Esophagus muscularis mucosa (tissue), 4 donors: ENCODE measurements at regions not wholly inside any gene's neighbourhood (a gene's known extent, or its start where the extent isn't known, plus 50 kb on each side); places are given as distances from the start of the nearest gene placed in this dataset.

Source experiments
- DNase-seq: peaks from one replicate; pipeline ENCODE4 v3.0.0-alpha.2; 2017; ENCODE audit errors: extremely low spot score
- H3K27ac ChIP-seq, 4 donors: fragments of 200-600 bp; sonication (generic); replicated peaks in 1 of 4; 1 replicate in 3 of 4; 2 replicates in 1 of 4; pipeline ENCODE4 v1.5.1; 2016 to 2019; ENCODE audit warnings: mild to moderate bottlenecking in 1 of 4
- H3K27me3 ChIP-seq, 4 donors: fragments of 200-600 bp; sonication (generic); one replicate each; pipeline versions ENCODE4 v1.5.1 to v1.6.0; 2016 to 2019
- H3K36me3 ChIP-seq, 4 donors: fragments of 200-600 bp; sonication (generic); one replicate each; pipeline ENCODE4 v1.5.1; 2016 to 2019
- H3K4me1 ChIP-seq, 4 donors: fragments of 200-600 bp; sonication (generic); one replicate each; pipeline ENCODE4 v1.5.1; 2016 to 2019
- H3K4me3 ChIP-seq, 4 donors: fragments of 200-600 bp; sonication (generic); 1 replicate in 2 of 4; 2 replicates in 2 of 4; pipeline ENCODE4 v1.5.1; 2016 to 2019; ENCODE audit warnings: mild to moderate bottlenecking in 4 of 4, moderate library complexity in 1 of 4
- H3K9me3 ChIP-seq, 4 donors: fragments of 200-600 bp; sonication (generic); 1 replicate in 3 of 4; 2 replicates in 1 of 4; pipeline ENCODE4 v1.5.1; 2016 to 2019
- CTCF ChIP-seq, 3 experiments: fragments of 200-600 bp in 2 of 3; fragments of 450-650 bp in 1 of 3; sonication (generic) in 2 of 3; IDR thresholded peaks; one replicate each; pipeline ENCODE4 v1.5.1; 2017 to 2019; ENCODE audit warnings: antibody characterized with exemption in 3 of 3, mild to moderate bottlenecking in 2 of 3, moderate library complexity in 1 of 3
- EP300 ChIP-seq: sonication (generic); formaldehyde crosslinking; IDR thresholded peaks from one replicate; pipeline ENCODE4 v1.6.1; 2017; ENCODE audit warnings: antibody characterized with exemption
- POLR2A ChIP-seq: fragments of 450-650 bp; IDR thresholded peaks from one replicate; pipeline ENCODE4 v1.6.1; 2017; ENCODE audit warnings: antibody characterized with exemption, moderate library complexity, mild to moderate bottlenecking, low read depth
- POLR2AphosphoS5 ChIP-seq, 2 donors: sonication (generic); formaldehyde crosslinking; IDR thresholded peaks; one replicate each; pipeline ENCODE4 v1.6.1; 2017; ENCODE audit warnings: antibody characterized with exemption in 2 of 2
- WGBS: methylation state at CpG from one replicate; pipeline ENCODE4 v1.1.5; 2018; 5-methylcytosine and 5-hydroxymethylcytosine counted together
- intact Hi-C: fragments of 100-400 bp; cut with DNase I; formaldehyde crosslinking; loops from one replicate; pipeline ENCODE4 v1.15.1; 2023

DNA sequence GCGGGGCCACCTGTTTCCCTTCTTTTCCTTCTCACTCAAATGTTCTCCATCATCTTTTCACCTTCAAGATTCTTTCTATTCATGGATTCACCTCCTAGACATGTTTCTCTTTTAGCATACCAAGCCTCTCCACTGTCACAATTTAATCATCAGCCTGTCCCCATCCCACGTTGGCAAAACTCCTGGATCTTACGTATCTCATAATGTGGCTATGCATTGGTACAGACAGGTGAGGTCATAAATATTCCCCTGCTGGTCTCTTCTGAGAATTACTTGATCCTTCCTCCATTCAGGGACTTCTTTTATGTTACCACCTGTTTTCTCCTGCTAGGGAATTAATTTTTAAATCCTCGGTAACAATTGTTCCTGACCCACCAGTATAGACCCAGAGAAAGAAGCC, 262.6 kb upstream of the NEBL start:
- DNase-seq: no peak

GRCh38 chr10:21158301-21158700, 261.2 kb upstream of the NEBL start:
- TF ChIP-seq EP300 (no peak), CTCF (IDR thresholded peaks at IDR 0.05) (no peak), POLR2AphosphoS5 (IDR thresholded peaks at IDR 0.05) (no peak), POLR2A (no peak)
- Histone ChIP-seq H3K27me3 (peaks cover 0 to 4% (median 0%) of the 10 kb centered on the region in 4 donors), H3K4me3 (no peak overlapping the region), H3K9me3 (no peaks in the 10 kb centered on the region), H3K27ac (no peak overlapping the region), H3K4me1 (no peaks in the 10 kb centered on the region), H3K36me3 (no peaks in the 10 kb centered on the region)
- no peak for DNase-seq
- 94% methylated on average over 3 of the region's 3 CpGs for WGBS
- intact Hi-C loops: no loop called here

More for the DNA sequence above, 262.6 kb upstream of the NEBL start:
- Histone ChIP-seq H3K36me3 (no peaks in the 10 kb centered on the region), H3K27me3 (peaks cover 0 to 4% (median 0%) of the 10 kb centered on the region in 4 donors), H3K4me3 (no peak overlapping the region), H3K9me3 (no peaks in the 10 kb centered on the region), H3K4me1 (no peaks in the 10 kb centered on the region), H3K27ac (no peak overlapping the region)
- TF ChIP-seq POLR2A (no peak), CTCF (IDR thresholded peaks at IDR 0.05) (no peak), EP300 (no peak), POLR2AphosphoS5 (IDR thresholded peaks at IDR 0.05) (no peak)
- 82% methylated on average over 4 of the region's 4 CpGs for WGBS
- intact Hi-C loops: no loop called here

- WGBS: 85% methylated on average over 4 of the region's 4 CpGs
- TF ChIP-seq POLR2A (no peak), POLR2AphosphoS5 (IDR thresholded peaks at IDR 0.05) (no peak)
- no peak overlapping the region for H3K27ac ChIP-seq
- H3K9me3 ChIP-seq: no peaks in the 10 kb centered on the region
- DNase-seq: no peak
- H3K4me3 ChIP-seq: no peak overlapping the region
- intact Hi-C loops: no loop called here
- H3K27me3 ChIP-seq: peaks cover 0 to 4% (median 0%) of the 10 kb centered on the region in 4 donors
- no peaks in the 10 kb centered on the region for H3K4me1 ChIP-seq
- no peaks in the 10 kb centered on the region for H3K36me3 ChIP-seq
Measured at GRCh38 chr10:21157664-21158063, 260.6 kb upstream of the NEBL start.

DNA sequence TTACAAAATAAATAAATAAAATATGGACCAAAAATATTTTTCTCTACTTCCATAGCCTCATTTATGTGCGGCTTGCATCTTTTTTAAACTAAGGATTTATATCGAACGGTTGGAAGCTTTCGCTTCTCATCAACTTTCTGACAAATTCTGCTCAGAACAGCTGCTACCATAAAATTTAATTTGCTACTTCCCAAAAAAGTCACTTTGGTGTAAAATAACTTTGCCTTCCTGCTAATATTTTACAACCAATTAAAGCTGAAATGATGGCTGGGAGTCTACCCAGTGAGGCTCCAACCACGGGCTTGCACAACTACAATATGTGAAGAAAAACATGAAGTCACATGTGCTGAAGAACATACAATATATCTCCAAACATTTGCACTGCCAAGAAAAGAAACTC, 253.1 kb upstream of the NEBL start:
- WGBS: 83% methylated on average over 5 of the region's 5 CpGs
- TF ChIP-seq POLR2A (no peak), EP300 (no peak), CTCF (IDR thresholded peaks at IDR 0.05) (no peak), POLR2AphosphoS5 (IDR thresholded peaks at IDR 0.05) (no peak)
- no peak for DNase-seq
- no peaks in the 10 kb centered on the region for H3K36me3 ChIP-seq
- H3K9me3 ChIP-seq: no peaks in the 10 kb centered on the region
- no peaks in the 10 kb centered on the region for H3K27me3 ChIP-seq
- no peaks in the 10 kb centered on the region for H3K4me1 ChIP-seq
- intact Hi-C loops: no loop called here
- no peak overlapping the region for H3K4me3 ChIP-seq
- no peak overlapping the region for H3K27ac ChIP-seq

DNA sequence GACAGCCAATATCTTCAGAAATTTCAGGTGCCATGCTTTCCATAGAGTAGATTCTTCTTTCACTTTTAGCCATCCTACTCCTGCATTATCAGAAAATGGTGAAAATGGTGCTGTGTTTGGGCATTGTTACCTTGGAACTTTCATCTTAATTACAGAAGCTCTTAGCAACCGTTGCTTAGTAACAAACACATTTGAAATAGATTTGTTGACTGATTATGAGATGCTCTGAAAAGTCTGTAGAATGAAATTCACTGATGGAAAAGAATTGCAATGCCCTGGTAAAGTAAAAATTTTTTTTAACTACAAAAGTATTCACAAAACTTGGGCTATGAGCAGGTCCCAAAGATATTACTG, 249.3 kb upstream of the NEBL start:
- Histone ChIP-seq H3K36me3 (no peaks in the 10 kb centered on the region), H3K27ac (no peak overlapping the region), H3K9me3 (no peaks in the 10 kb centered on the region), H3K27me3 (no peaks in the 10 kb centered on the region), H3K4me1 (no peaks in the 10 kb centered on the region), H3K4me3 (no peak overlapping the region)
- intact Hi-C loops: no loop called here
- TF ChIP-seq CTCF (IDR thresholded peaks at IDR 0.05): no peak
- no peak for TF ChIP-seq POLR2AphosphoS5 (IDR thresholded peaks at IDR 0.05)
- no peak for TF ChIP-seq EP300
- TF ChIP-seq POLR2A: no peak
- WGBS: 89% methylated on average over 1 of the region's 1 CpG
- no peak for DNase-seq
